GM12878 (cell line): ENCODE measurements at regions not wholly inside any gene's neighbourhood (a gene's known extent, or its start where the extent isn't known, plus 50 kb on each side); places are given as distances from the start of the nearest gene placed in this dataset.

Experiments used
- ATAC-seq: fragments of 200-7000 bp; cut with Tn5 transposase; 3 replicates; pipeline ENCODE4 v1.9.1; 2020; ENCODE audit warnings: mild to moderate bottlenecking, moderate library complexity
- BruUV-seq: library from RNA; stranded (reverse); fragments of 400-500 nt; replicated peaks from 2 replicates; lab custom pipeline; 2021; lab: Mats Ljungman, UMichigan
- CTCF ChIA-PET: fragments of 300-600 bp; sonication (Branson Sonifier 250); formaldehyde crosslinking; extraction: SDS; loops from one replicate; lab custom pipeline; 2021; ENCODE audit warnings: inconsistent platforms; lab: Yijun Ruan, JAX
- POLR2A ChIA-PET: fragments of 350-600 bp; formaldehyde crosslinking; extraction: SDS; loops from one replicate; lab custom pipeline; 2021; ENCODE audit warnings: inconsistent platforms; lab: Charles Lee
- RAD21 ChIA-PET: fragments of 300-600 bp; sonication (Branson Sonifier 250); formaldehyde crosslinking; loops from one replicate; lab custom pipeline; 2023; ENCODE audit warnings: antibody characterized with exemption; ENCODE audit not compliant: unreplicated experiment; lab: Charles Lee
- SMC1A ChIA-PET: fragments of 300-600 bp; sonication (Branson Sonifier 250); formaldehyde crosslinking; loops from one replicate; lab custom pipeline; 2023; ENCODE audit not compliant: unreplicated experiment, uncharacterized antibody; lab: Charles Lee
- DNase-seq: peaks from one replicate; pipeline ENCODE4 v3.0.0-alpha.2; 2011; ENCODE audit warnings: low read depth, low spot score
- FAIRE-seq: peaks from 3 replicates; lab custom pipeline; 2011; peaks lifted over from hg19 to GRCh38; lab: Jason Lieb, UNC
- H2AFZ ChIP-seq: 2 replicates; pipeline ENCODE4 v1.6.0; 2011; ENCODE audit warnings: low read depth, low read length, control low read depth; ENCODE audit not compliant: control insufficient read depth
- H3K27ac ChIP-seq: 2 replicates; pipeline ENCODE4 v1.5.1; 2011; ENCODE audit warnings: control low read depth; ENCODE audit not compliant: control insufficient read depth, insufficient read depth
- H3K27me3 ChIP-seq, 2 experiments: replicated peaks in 1 of 2; 2 replicates each; pipeline versions ENCODE4 v1.6.0 to v1.6.1; 2011; ENCODE audit warnings: low read length in 1 of 2; ENCODE audit not compliant: control insufficient read depth in 2 of 2, insufficient read depth in 2 of 2
- H3K36me3 ChIP-seq, 2 experiments: 2 replicates each; pipeline ENCODE4 v1.5.1; 2011; ENCODE audit warnings: low read length in 1 of 2; ENCODE audit not compliant: control insufficient read depth in 2 of 2, insufficient read depth in 2 of 2
- H3K4me1 ChIP-seq: 2 replicates; pipeline ENCODE4 v1.6.1; 2011; ENCODE audit warnings: mild to moderate bottlenecking, low read length, moderate library complexity, mixed read lengths; ENCODE audit not compliant: control insufficient read depth, insufficient read depth
- H3K4me2 ChIP-seq: 2 replicates; pipeline ENCODE4 v1.6.0; 2011; ENCODE audit warnings: control low read depth; ENCODE audit not compliant: control insufficient read depth, insufficient read depth
- H3K4me3 ChIP-seq: fragments of 200-600 bp; sonication (generic); 2 replicates; pipeline ENCODE4 v1.5.1; 2016
- H3K79me2 ChIP-seq: 2 replicates; pipeline ENCODE4 v1.6.0; 2011; ENCODE audit warnings: low read length; ENCODE audit not compliant: control insufficient read depth, insufficient read depth
- H3K9ac ChIP-seq: 2 replicates; pipeline ENCODE4 v1.8.0; 2011; ENCODE audit warnings: low read length, control low read depth, mixed read lengths; ENCODE audit not compliant: control insufficient read depth, insufficient read depth
- H3K9me3 ChIP-seq: replicated peaks from 3 replicates; pipeline ENCODE4 v1.5.1; 2011; ENCODE audit warnings: mild to moderate bottlenecking, low read length; ENCODE audit not compliant: control insufficient read depth, insufficient read depth
- H4K20me1 ChIP-seq: 2 replicates; pipeline ENCODE4 v1.6.0; 2011; ENCODE audit not compliant: control insufficient read depth, insufficient read depth
- BHLHE40 ChIP-seq, 2 experiments: fragments of 450-650 bp in 1 of 2; IDR thresholded peaks; 2 replicates each; pipeline ENCODE4 v1.6.1; 2011 to 2017; ENCODE audit warnings: low read depth in 2 of 2, borderline replicate concordance in 1 of 2, improper control_type of control experiment in 1 of 2, low read length in 1 of 2, mild to moderate bottlenecking in 1 of 2
- CHD1 ChIP-seq: IDR thresholded peaks from 2 replicates; pipeline ENCODE4 v1.6.1; 2012; ENCODE audit warnings: low read depth, low read length, improper control_type of control experiment
- CHD2 ChIP-seq: IDR thresholded peaks from 2 replicates; pipeline ENCODE4 v1.6.1; 2011; ENCODE audit warnings: low read depth, low read length, improper control_type of control experiment, borderline replicate concordance
- HDGF ChIP-seq: fragments of 450-650 bp; IDR thresholded peaks from 2 replicates; pipeline ENCODE4 v1.6.1; 2016; ENCODE audit warnings: antibody characterized with exemption
- IKZF1 ChIP-seq: fragments of 450-650 bp; conservative IDR thresholded peaks from 2 replicates; pipeline ENCODE4 v1.6.1; 2017; ENCODE audit warnings: antibody characterized with exemption, mild to moderate bottlenecking
- POLR2A ChIP-seq: IDR thresholded peaks from 2 replicates; pipeline ENCODE4 v1.6.1; 2011; ENCODE audit warnings: low read depth, mild to moderate bottlenecking, low read length
- SMAD5 ChIP-seq: IDR thresholded peaks from 2 replicates; pipeline ENCODE4 v1.6.1; 2016; ENCODE audit warnings: antibody characterized with exemption, low read depth
- ZNF274 ChIP-seq: IDR thresholded peaks from one replicate; pipeline ENCODE4 v1.8.0; 2011; ENCODE audit not compliant: insufficient read length, insufficient read depth
- ZSCAN29 ChIP-seq: fragments of 450-650 bp; IDR thresholded peaks from 2 replicates; pipeline ENCODE4 v1.6.1; 2017; ENCODE audit warnings: mild to moderate bottlenecking, moderate library complexity
- WGBS: methylation state at CpG from one replicate; pipeline ENCODE4 v1.1.6; 2016; ENCODE audit warnings: low lambda C conversion rate; ENCODE audit not compliant: insufficient replicate concordance, insufficient coverage; ENCODE audit errors: missing lambda C conversion rate; 5-methylcytosine and 5-hydroxymethylcytosine counted together
- in situ Hi-C: fragments of 300-500 bp; cut with MboI; formaldehyde crosslinking; loops from 9 replicates; pipeline ENCODE4 v1.14.3; 2018; ENCODE audit warnings: mixed read lengths
- intact Hi-C: fragments of 100-400 bp; cut with micrococcal nuclease; formaldehyde crosslinking; loops from one replicate; pipeline ENCODE4 v1.14.2; 2022; ENCODE audit not compliant: unreplicated experiment
- TF ChIP-seq, protein P1 (sequence below): IDR thresholded peaks from 2 replicates; pipeline ENCODE4 v1.6.1; 2011; ENCODE audit warnings: borderline replicate concordance, low read depth, mild to moderate bottlenecking, moderate library complexity, mixed read lengths, low read length; ENCODE audit not compliant: insufficient read depth; ENCODE audit errors: extremely low read length
- TF ChIP-seq, protein P2 (sequence below): IDR thresholded peaks from 2 replicates; pipeline ENCODE4 v1.6.1; 2011; ENCODE audit warnings: low read depth, mild to moderate bottlenecking, low read length, moderate library complexity, borderline replicate concordance; ENCODE audit errors: extremely low read depth
- TF ChIP-seq, protein P3 (sequence below): fragments of 450-650 bp; IDR thresholded peaks from 2 replicates; pipeline ENCODE4 v1.6.1; 2018; ENCODE audit warnings: borderline replicate concordance, mild to moderate bottlenecking; ENCODE audit not compliant: partially characterized antibody
- TF ChIP-seq, protein P4 (sequence below): fragments of 450-650 bp; IDR thresholded peaks from 2 replicates; pipeline ENCODE4 v1.6.1; 2016; ENCODE audit warnings: mild to moderate bottlenecking

DNA sequence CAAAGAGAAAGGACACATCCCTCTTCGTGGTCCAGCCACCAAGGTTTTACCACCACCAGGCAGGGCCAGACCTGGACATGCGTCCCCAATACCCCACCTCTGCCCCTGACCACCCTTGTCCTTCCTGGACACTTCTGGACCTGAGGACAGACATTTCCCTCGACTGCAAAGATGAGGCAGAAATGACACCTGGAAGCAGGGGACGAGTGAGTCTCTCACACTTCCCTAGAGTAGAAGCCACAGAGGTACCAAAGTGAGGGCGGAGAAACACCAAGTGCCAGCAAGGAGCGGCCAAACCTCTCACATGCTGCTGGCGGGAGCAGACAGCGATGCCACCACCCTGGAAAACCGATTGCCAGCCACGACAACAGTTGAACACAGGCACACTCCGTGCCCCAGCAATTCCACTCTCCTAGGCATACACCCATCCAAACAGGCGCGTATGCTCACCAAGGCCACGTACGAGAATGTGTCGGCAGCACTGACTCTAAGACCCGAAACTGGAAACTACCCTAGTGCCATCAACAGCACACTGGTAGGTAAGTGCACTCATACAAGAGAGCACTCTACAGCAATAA, 207.0 kb upstream of the NSMCE3 start:
- intact Hi-C loops (no loop called here), in situ Hi-C loops (no loop called here)
- H3K27ac ChIP-seq = no peak overlapping the region
- no TSS peak for BruUV-seq
- CTCF ChIA-PET = no interaction called here
- RAD21 ChIA-PET = no interaction called here
- no peak for ATAC-seq
- H2AFZ ChIP-seq = no peak overlapping the region
- no peaks in the 10 kb centered on the region for H3K36me3 ChIP-seq
- POLR2A ChIA-PET = no interaction called here
- H3K79me2 ChIP-seq = no peaks in the 10 kb centered on the region
- WGBS = 36% methylated on average over 17 of the region's 17 CpGs
- no peaks in the 10 kb centered on the region for H3K27me3 ChIP-seq
- no peak overlapping the region for H3K4me2 ChIP-seq
- H3K4me1 ChIP-seq = no peaks in the 10 kb centered on the region
- H4K20me1 ChIP-seq = no peaks in the 10 kb centered on the region
- no peak overlapping the region for H3K4me3 ChIP-seq
- FAIRE-seq = no peak
- no peak overlapping the region for H3K9ac ChIP-seq
- TF ChIP-seq, protein P1, sequence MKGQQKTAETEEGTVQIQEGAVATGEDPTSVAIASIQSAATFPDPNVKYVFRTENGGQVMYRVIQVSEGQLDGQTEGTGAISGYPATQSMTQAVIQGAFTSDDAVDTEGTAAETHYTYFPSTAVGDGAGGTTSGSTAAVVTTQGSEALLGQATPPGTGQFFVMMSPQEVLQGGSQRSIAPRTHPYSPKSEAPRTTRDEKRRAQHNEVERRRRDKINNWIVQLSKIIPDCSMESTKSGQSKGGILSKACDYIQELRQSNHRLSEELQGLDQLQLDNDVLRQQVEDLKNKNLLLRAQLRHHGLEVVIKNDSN = no peak
- TF ChIP-seq CHD1 = no peak
- H3K9me3 ChIP-seq = no peaks in the 10 kb centered on the region
- SMC1A ChIA-PET = no interaction called here
- DNase-seq = no peak

DNA sequence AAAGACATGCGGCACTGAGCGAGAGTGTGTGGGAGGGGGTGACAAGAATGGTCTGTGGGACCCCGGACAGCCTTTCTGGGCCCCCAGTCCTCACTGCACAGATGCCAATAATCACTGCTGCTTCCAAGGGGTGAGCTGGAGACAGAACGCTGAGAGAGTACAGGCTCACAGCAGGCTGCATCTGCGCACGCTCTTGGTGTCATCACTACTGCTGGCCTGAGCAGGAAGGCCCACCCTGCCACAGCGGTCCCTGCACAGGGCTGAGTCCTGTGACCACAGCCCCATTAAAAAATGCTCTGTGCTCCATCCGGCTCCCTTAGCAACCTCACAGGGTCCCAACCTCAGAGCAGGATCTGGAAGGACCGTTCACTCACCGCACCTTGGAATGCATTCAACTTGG, 205.5 kb upstream of the NSMCE3 start:
- no peaks in the 10 kb centered on the region for H3K9me3 ChIP-seq
- FAIRE-seq (no peak), DNase-seq (no peak), ATAC-seq (no peak)
- SMC1A ChIA-PET = no interaction called here
- H3K27ac ChIP-seq = no peak overlapping the region
- H3K79me2 ChIP-seq = no peaks in the 10 kb centered on the region
- H3K4me3 ChIP-seq = no peak overlapping the region
- RAD21 ChIA-PET = no interaction called here
- POLR2A ChIA-PET = no interaction called here
- H2AFZ ChIP-seq = no peak overlapping the region
- no peaks in the 10 kb centered on the region for H4K20me1 ChIP-seq
- no peaks in the 10 kb centered on the region for H3K36me3 ChIP-seq
- no peaks in the 10 kb centered on the region for H3K4me1 ChIP-seq
- BruUV-seq = no TSS peak
- no peak overlapping the region for H3K4me2 ChIP-seq
- in situ Hi-C loops = no loop called here
- WGBS = 59% methylated on average over 10 of the region's 10 CpGs
- intact Hi-C loops = no loop called here
- CTCF ChIA-PET = no interaction called here
- H3K27me3 ChIP-seq = no peaks in the 10 kb centered on the region
- no peak overlapping the region for H3K9ac ChIP-seq
- TF ChIP-seq BHLHE40 (IDR thresholded peaks at IDR 0.05; ENCODE audit: borderline replicate concordance in 1 of 2, low read depth in 2 of 2, low read length in 1 of 2) = no peak
- TF ChIP-seq, protein P2, sequence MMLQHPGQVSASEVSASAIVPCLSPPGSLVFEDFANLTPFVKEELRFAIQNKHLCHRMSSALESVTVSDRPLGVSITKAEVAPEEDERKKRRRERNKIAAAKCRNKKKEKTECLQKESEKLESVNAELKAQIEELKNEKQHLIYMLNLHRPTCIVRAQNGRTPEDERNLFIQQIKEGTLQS = no peak
- TF ChIP-seq, protein P3, sequence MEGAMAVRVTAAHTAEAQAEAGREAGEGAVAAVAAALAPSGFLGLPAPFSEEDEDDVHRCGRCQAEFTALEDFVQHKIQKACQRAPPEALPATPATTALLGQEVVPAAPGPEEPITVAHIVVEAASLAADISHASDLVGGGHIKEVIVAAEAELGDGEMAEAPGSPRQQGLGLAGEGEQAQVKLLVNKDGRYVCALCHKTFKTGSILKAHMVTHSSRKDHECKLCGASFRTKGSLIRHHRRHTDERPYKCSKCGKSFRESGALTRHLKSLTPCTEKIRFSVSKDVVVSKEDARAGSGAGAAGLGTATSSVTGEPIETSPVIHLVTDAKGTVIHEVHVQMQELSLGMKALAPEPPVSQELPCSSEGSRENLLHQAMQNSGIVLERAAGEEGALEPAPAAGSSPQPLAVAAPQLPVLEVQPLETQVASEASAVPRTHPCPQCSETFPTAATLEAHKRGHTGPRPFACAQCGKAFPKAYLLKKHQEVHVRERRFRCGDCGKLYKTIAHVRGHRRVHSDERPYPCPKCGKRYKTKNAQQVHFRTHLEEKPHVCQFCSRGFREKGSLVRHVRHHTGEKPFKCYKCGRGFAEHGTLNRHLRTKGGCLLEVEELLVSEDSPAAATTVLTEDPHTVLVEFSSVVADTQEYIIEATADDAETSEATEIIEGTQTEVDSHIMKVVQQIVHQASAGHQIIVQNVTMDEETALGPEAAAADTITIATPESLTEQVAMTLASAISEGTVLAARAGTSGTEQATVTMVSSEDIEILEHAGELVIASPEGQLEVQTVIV = no peak
- no peak for TF ChIP-seq CHD1
- no peak for TF ChIP-seq IKZF1
- no peak for TF ChIP-seq POLR2A
- TF ChIP-seq, protein P4, sequence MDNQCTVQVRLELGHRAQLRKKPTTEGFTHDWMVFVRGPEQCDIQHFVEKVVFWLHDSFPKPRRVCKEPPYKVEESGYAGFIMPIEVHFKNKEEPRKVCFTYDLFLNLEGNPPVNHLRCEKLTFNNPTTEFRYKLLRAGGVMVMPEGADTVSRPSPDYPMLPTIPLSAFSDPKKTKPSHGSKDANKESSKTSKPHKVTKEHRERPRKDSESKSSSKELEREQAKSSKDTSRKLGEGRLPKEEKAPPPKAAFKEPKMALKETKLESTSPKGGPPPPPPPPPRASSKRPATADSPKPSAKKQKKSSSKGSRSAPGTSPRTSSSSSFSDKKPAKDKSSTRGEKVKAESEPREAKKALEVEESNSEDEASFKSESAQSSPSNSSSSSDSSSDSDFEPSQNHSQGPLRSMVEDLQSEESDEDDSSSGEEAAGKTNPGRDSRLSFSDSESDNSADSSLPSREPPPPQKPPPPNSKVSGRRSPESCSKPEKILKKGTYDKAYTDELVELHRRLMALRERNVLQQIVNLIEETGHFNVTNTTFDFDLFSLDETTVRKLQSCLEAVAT = no peak
- TF ChIP-seq ZNF274 = no peak
- no peak for TF ChIP-seq ZSCAN29
- no peak for TF ChIP-seq SMAD5
- no peak for TF ChIP-seq CHD2
- TF ChIP-seq HDGF = no peak
